Tibial artery (tissue), 4 donors: ENCODE measurements at regions not wholly inside any gene's neighbourhood (a gene's known extent, or its start where the extent isn't known, plus 50 kb on each side); places are given as distances from the start of the nearest gene placed in this dataset.
"Not testable (repeated sequence)": the region's sequence is repeated elsewhere in the genome, so short reads cannot be mapped to it uniquely, and the experiment has no call there.

Experiments
- DNase-seq, 2 donors: peaks; one replicate each; pipeline ENCODE4 v3.0.0-alpha.2; 2019
- H3K27ac ChIP-seq, 2 donors: fragments of 200-600 bp; sonication (generic) in 1 of 2; 1 replicate in 1 of 2; 2 replicates in 1 of 2; pipeline ENCODE4 v1.5.1; 2018 to 2019; ENCODE audit warnings: mild to moderate bottlenecking in 1 of 2
- H3K27me3 ChIP-seq, 2 donors: fragments of 200-600 bp; sonication (generic) in 1 of 2; one replicate each; pipeline versions ENCODE4 v1.5.1 to v1.6.0; 2016 to 2019
- H3K36me3 ChIP-seq, 3 donors: fragments of 200-600 bp; sonication (generic) in 2 of 3; one replicate each; pipeline ENCODE4 v1.5.1; 2016 to 2019; ENCODE audit warnings: mild to moderate bottlenecking in 2 of 3
- H3K4me1 ChIP-seq, 4 donors: fragments of 200-600 bp; sonication (generic) in 2 of 4; 1 replicate in 3 of 4; 2 replicates in 1 of 4; pipeline ENCODE4 v1.5.1; 2016 to 2019
- H3K4me3 ChIP-seq, 2 donors: fragments of 200-600 bp; sonication (generic) in 1 of 2; 1 replicate in 1 of 2; 2 replicates in 1 of 2; pipeline ENCODE4 v1.5.1; 2018 to 2019; ENCODE audit warnings: mild to moderate bottlenecking in 2 of 2
- H3K9me3 ChIP-seq, 3 donors: fragments of 200-600 bp; sonication (generic) in 1 of 3; one replicate each; pipeline ENCODE4 v1.5.1; 2016 to 2019
- CTCF ChIP-seq, 2 experiments: fragments of 200-600 bp in 1 of 2; fragments of 450-650 bp in 1 of 2; IDR thresholded peaks; one replicate each; pipeline ENCODE4 v1.5.1; 2017 to 2019; ENCODE audit warnings: antibody characterized with exemption in 2 of 2, mild to moderate bottlenecking in 1 of 2, moderate library complexity in 1 of 2
- intact Hi-C: fragments of 100-400 bp; cut with DNase I; formaldehyde crosslinking; loops from one replicate; pipeline ENCODE4 v1.15.0; 2023; ENCODE audit warnings: low total_unique reads

GRCh38 chr5:87780831-87781760 is 368.4 kb upstream of the CCNH start:
- Histone ChIP-seq H3K4me3 (no peak overlapping the region), H3K27ac (no peak overlapping the region), H3K27me3 (peaks cover 0 to 16% of the 10 kb centered on the region in 2 donors), H3K9me3 (no peaks in the 10 kb centered on the region), H3K36me3 (no peaks in the 10 kb centered on the region), H3K4me1 (no peaks in the 10 kb centered on the region)
- peak; percentile 69 to 79 for DNase-seq
- peak; percentile 84 to 93 for TF ChIP-seq CTCF (IDR thresholded peaks at IDR 0.05)
- intact Hi-C loops: loop anchor here (5.0 kb wide), 1 partner anchor 901 kb away; no protein-coding TSS in a partner anchor

GRCh38 chr5:87778876-87779275 is 366.1 kb upstream of the CCNH start:
- H3K27ac ChIP-seq: no peak overlapping the region
- no peaks in the 10 kb centered on the region for H3K4me1 ChIP-seq
- no peaks in the 10 kb centered on the region for H3K36me3 ChIP-seq
- no peak for DNase-seq
- no peaks in the 10 kb centered on the region for H3K9me3 ChIP-seq
- no peak for TF ChIP-seq CTCF (IDR thresholded peaks at IDR 0.05)
- H3K4me3 ChIP-seq: no peak overlapping the region
- intact Hi-C loops: no loop called here
- H3K27me3 ChIP-seq: peaks cover 0 to 16% of the 10 kb centered on the region in 2 donors

GRCh38 chr5:87777877-87778276 is 365.1 kb upstream of the CCNH start:
- H3K27me3 ChIP-seq: peaks cover 0 to 13% of the 10 kb centered on the region in 2 donors
- no peak for DNase-seq
- H3K9me3 ChIP-seq: no peaks in the 10 kb centered on the region
- no peak overlapping the region for H3K4me3 ChIP-seq
- no peaks in the 10 kb centered on the region for H3K4me1 ChIP-seq
- intact Hi-C loops: no loop called here
- no peaks in the 10 kb centered on the region for H3K36me3 ChIP-seq
- no peak for TF ChIP-seq CTCF (IDR thresholded peaks at IDR 0.05)
- H3K27ac ChIP-seq: no peak overlapping the region

GRCh38 chr5:87776785-87777184 is 364.1 kb upstream of the CCNH start:
- DNase-seq: no peak
- intact Hi-C loops: no loop called here
- TF ChIP-seq CTCF (IDR thresholded peaks at IDR 0.05): no peak
- Histone ChIP-seq H3K27me3 (peaks cover 0 to 13% of the 10 kb centered on the region in 2 donors), H3K36me3 (no peaks in the 10 kb centered on the region), H3K4me1 (no peaks in the 10 kb centered on the region), H3K27ac (no peak overlapping the region), H3K4me3 (no peak overlapping the region), H3K9me3 (no peaks in the 10 kb centered on the region)

GRCh38 chr5:87776302-87776701 is 363.6 kb upstream of the CCNH start:
- H3K4me3 ChIP-seq, H3K36me3 ChIP-seq, H3K9me3 ChIP-seq, H3K4me1 ChIP-seq, intact Hi-C loops, H3K27ac ChIP-seq, DNase-seq: not testable (repeated sequence)
- peaks cover 0 to 12% of the 10 kb centered on the region in 2 donors for H3K27me3 ChIP-seq

- H3K4me1 ChIP-seq: no peaks in the 10 kb centered on the region
- H3K4me3 ChIP-seq: no peak overlapping the region
- peaks cover 0 to 19% of the 10 kb centered on the region in 2 donors for H3K27me3 ChIP-seq
- H3K27ac ChIP-seq: no peak overlapping the region
- H3K9me3 ChIP-seq: no peaks in the 10 kb centered on the region
- no peak for TF ChIP-seq CTCF (IDR thresholded peaks at IDR 0.05)
- intact Hi-C loops: no loop called here
- no peaks in the 10 kb centered on the region for H3K36me3 ChIP-seq
- no peak for DNase-seq
Measured at GRCh38 chr5:87775228-87775627, 362.5 kb upstream of the CCNH start.
